ENCODE measurements at regions not wholly inside any gene's neighbourhood (a gene's known extent, or its start where the extent isn't known, plus 50 kb on each side); places are given as distances from the start of the nearest gene placed in this dataset.

DNA sequence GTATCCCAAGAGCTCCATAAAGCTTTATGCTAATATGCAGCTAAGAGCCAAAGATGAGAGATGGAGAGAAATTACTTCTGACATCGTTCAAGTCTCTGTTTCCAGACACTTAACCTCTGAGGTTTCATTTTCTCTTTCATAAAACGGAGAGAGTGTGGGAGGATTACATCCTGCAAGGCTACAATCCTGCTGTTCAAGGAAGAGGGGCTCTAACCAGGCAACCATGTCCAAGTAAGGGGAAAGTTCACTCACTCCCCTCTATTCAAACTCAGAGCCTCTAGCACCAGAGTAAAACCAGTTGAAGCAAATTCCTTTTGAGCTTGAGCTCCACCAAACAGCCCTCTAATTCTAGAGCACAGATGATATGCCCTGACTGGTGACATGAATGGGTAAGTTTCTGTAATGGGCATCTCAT, 397.4 kb downstream of the NPIPA8 start:
- DNase-seq (ENCODE audit: low read depth), result no peak

DNA sequence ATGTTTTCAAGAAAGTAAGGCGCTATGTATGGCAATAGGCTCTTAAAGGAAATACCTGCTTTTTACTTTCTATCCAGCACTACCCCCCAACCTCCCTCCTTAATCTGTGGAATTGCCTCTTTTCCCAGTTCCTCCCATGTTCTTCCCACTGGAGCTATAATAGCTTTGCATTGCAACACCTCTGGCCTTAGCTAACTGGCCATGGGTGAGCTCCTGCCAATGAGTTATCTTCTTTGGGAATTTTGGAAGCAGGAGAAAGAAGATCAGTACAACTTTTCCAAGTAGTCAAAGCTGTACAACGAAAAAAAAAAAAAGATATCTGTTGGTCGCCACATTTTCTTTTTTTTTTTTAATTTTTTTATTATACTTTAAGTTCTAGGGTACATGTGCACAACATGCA, 398.0 kb downstream of the NPIPA8 start:
- Histone ChIP-seq H3K4me3 (ENCODE audit: low read depth, low read length) (no peak overlapping the region), H3K27me3 (ENCODE audit: control insufficient read depth, insufficient read depth, low read length) (no peaks in the 10 kb centered on the region), H3K36me3 (ENCODE audit: control insufficient read depth, insufficient read depth, low read length) (no peaks in the 10 kb centered on the region)
- DNase-seq (ENCODE audit: low read depth), result no peak
- no peak for TF ChIP-seq CTCF (IDR thresholded peaks at IDR 0.05; ENCODE audit: insufficient read depth, low read length, poor library complexity, severe bottlenecking)

More for the DNA sequence above, 397.4 kb downstream of the NPIPA8 start:
- no peak overlapping the region for H3K4me3 ChIP-seq (ENCODE audit: low read depth, low read length)
- no peaks in the 10 kb centered on the region for H3K27me3 ChIP-seq (ENCODE audit: control insufficient read depth, insufficient read depth, low read length)
- TF ChIP-seq CTCF (IDR thresholded peaks at IDR 0.05; ENCODE audit: insufficient read depth, low read length, poor library complexity, severe bottlenecking), result no peak
- no peaks in the 10 kb centered on the region for H3K36me3 ChIP-seq (ENCODE audit: control insufficient read depth, insufficient read depth, low read length)

DNA sequence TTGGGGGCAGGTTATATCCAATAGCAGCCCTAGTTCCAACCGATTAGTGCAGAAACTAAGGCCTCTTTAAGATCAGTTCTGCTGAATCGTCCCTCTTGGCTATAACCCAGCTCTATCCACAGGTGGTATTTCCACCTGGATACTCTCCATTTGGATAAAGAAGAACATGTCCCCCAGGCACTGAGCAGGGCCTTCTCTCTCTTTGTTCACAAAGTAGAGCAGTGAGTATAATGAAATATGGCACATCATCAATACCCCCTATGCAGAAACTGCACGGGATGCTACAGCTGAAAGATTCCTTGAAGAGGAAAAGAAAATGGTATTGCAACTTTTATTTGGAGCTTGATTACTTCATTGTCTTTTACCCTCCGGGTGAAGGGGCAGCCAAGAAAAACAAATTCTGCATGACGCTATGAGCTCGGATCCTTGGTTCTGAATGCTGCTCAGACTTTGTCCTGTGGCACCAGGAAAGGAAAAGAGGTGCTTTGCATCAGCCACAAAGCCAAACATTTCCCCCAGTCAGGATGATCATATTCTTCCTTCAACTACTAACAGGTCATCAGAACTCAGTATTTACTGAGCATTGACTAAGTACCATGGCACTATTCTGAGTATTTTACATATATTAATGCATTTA, 399.7 kb downstream of the NPIPA8 start:
- TF ChIP-seq CTCF (IDR thresholded peaks at IDR 0.05; ENCODE audit: insufficient read depth, low read length, poor library complexity, severe bottlenecking), result no peak
- no peaks in the 10 kb centered on the region for H3K36me3 ChIP-seq (ENCODE audit: control insufficient read depth, insufficient read depth, low read length)
- H3K27me3 ChIP-seq (ENCODE audit: control insufficient read depth, insufficient read depth, low read length), result no peaks in the 10 kb centered on the region
- no peak overlapping the region for H3K4me3 ChIP-seq (ENCODE audit: low read depth, low read length)
- DNase-seq (ENCODE audit: low read depth), result no peak

DNA sequence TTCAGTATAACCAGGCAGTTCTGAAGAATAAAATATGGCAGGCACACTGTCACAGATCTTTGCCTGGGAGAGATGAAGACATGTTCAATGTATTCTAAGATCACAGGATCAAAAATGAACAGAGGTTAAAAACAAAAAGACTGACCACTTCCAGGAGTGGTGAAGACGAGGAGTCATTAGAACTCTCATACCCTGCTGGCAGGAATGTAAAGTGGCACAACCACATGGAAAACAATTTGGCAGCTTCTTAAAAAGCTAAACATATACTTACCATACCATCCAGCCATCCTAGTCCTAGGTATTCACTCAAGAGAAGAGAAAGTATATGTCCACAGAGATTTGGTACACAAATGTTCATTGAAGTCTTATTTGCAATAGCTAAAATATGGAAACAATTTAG, 406.3 kb downstream of the NPIPA8 start:
- no peak overlapping the region for H3K4me3 ChIP-seq (ENCODE audit: low read depth, low read length)
- no peaks in the 10 kb centered on the region for H3K36me3 ChIP-seq (ENCODE audit: control insufficient read depth, insufficient read depth, low read length)
- no peaks in the 10 kb centered on the region for H3K27me3 ChIP-seq (ENCODE audit: control insufficient read depth, insufficient read depth, low read length)
- DNase-seq (ENCODE audit: low read depth), result no peak
- no peak for TF ChIP-seq CTCF (IDR thresholded peaks at IDR 0.05; ENCODE audit: insufficient read depth, low read length, poor library complexity, severe bottlenecking)

DNA sequence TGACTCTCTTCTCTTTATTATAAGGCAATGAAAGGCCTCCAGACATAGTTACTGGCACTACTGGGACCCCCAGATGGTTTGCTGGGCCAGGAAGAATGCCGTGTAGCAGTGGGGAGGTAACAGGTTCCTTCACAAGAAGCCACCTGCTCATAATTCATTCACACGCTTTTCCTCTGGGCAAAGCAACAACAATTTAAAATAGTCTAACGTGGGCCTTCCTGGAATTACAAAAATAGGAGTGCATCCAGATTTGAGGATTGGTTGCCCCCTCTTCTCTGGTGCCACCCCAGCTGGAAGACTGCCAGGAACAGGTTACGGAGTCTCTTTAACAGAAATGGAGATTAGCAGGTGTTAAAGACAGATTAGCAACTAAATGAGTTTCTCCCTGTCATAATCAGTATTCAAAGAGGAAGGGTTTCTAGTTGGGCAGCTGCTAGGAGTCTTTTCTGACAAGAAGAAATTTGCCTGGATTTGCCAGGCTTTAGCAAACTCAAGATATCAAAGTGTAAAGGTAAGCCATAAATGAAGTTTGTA, 409.6 kb downstream of the NPIPA8 start:
- Histone ChIP-seq H3K27me3 (ENCODE audit: control insufficient read depth, insufficient read depth, low read length) (no peaks in the 10 kb centered on the region), H3K4me3 (ENCODE audit: low read depth, low read length) (no peak overlapping the region), H3K36me3 (ENCODE audit: control insufficient read depth, insufficient read depth, low read length) (no peaks in the 10 kb centered on the region)
- TF ChIP-seq CTCF (IDR thresholded peaks at IDR 0.05; ENCODE audit: insufficient read depth, low read length, poor library complexity, severe bottlenecking), result no peak
- DNase-seq (ENCODE audit: low read depth), result no peak

- Histone ChIP-seq H3K36me3 (ENCODE audit: control insufficient read depth, insufficient read depth, low read length) (no peaks in the 10 kb centered on the region), H3K4me3 (ENCODE audit: low read depth, low read length) (no peak overlapping the region), H3K27me3 (ENCODE audit: control insufficient read depth, insufficient read depth, low read length) (no peaks in the 10 kb centered on the region)
- no peak for TF ChIP-seq CTCF (IDR thresholded peaks at IDR 0.05; ENCODE audit: insufficient read depth, low read length, poor library complexity, severe bottlenecking)
- no peak for DNase-seq (ENCODE audit: low read depth)
These were observed 410.1 kb downstream of the NPIPA8 start for GRCh38 chr16:17926461-17926860.
